ENCODE measurements at regions not wholly inside any gene's neighbourhood (a gene's known extent, or its start where the extent isn't known, plus 50 kb on each side); places are given as distances from the start of the nearest gene placed in this dataset.

GRCh38 chr12:47303207-47303606 is 223.4 kb upstream of the AMIGO2 start:
- no peaks in the 10 kb centered on the region for H3K4me1 ChIP-seq
- no peak overlapping the region for H3K27ac ChIP-seq
- H3K4me3 ChIP-seq, result no peak overlapping the region
- ATAC-seq (no peak), DNase-seq (no peak)
- TF ChIP-seq CTCF (IDR thresholded peaks at IDR 0.05), result no peak
- no peaks in the 10 kb centered on the region for H3K27me3 ChIP-seq (ENCODE audit: low read depth)
- intact Hi-C loops (cut with DNase I), result no loop called here
- H3K36me3 ChIP-seq, result no peaks in the 10 kb centered on the region
- no peaks in the 10 kb centered on the region for H3K9me3 ChIP-seq

GRCh38 chr12:47302111-47302671 is 222.4 kb upstream of the AMIGO2 start:
- Histone ChIP-seq H3K27me3 (ENCODE audit: low read depth) (no peaks in the 10 kb centered on the region), H3K9me3 (no peaks in the 10 kb centered on the region), H3K36me3 (no peaks in the 10 kb centered on the region), H3K4me1 (no peaks in the 10 kb centered on the region), H3K27ac (no peak overlapping the region), H3K4me3 (no peak overlapping the region)
- no peak for TF ChIP-seq CTCF (IDR thresholded peaks at IDR 0.05)
- DNase-seq (no peak), ATAC-seq (no peak)
- intact Hi-C loops (cut with DNase I), result no loop called here

- no peak for DNase-seq
- intact Hi-C loops (cut with DNase I), result no loop called here
- ATAC-seq, result no peak
- no peaks in the 10 kb centered on the region for H3K27me3 ChIP-seq (ENCODE audit: low read depth)
- TF ChIP-seq CTCF (IDR thresholded peaks at IDR 0.05), result no peak
- H3K27ac ChIP-seq, result no peak overlapping the region
- no peaks in the 10 kb centered on the region for H3K36me3 ChIP-seq
- no peaks in the 10 kb centered on the region for H3K9me3 ChIP-seq
- no peaks in the 10 kb centered on the region for H3K4me1 ChIP-seq
- no peak overlapping the region for H3K4me3 ChIP-seq
These were observed 219.8 kb upstream of the AMIGO2 start for GRCh38 chr12:47299586-47299985.

- intact Hi-C loops (cut with DNase I), result no loop called here
These were observed 218.2 kb upstream of the AMIGO2 start for GRCh38 chr12:47297993-47298392.

GRCh38 chr12:47296828-47297227 is 217.1 kb upstream of the AMIGO2 start:
- no peak overlapping the region for H3K4me3 ChIP-seq
- H3K4me1 ChIP-seq, result no peaks in the 10 kb centered on the region
- H3K36me3 ChIP-seq, result no peaks in the 10 kb centered on the region
- no peak overlapping the region for H3K27ac ChIP-seq
- ATAC-seq (no peak), DNase-seq (no peak)
- no peaks in the 10 kb centered on the region for H3K27me3 ChIP-seq (ENCODE audit: low read depth)
- intact Hi-C loops (cut with DNase I), result no loop called here
- H3K9me3 ChIP-seq, result no peaks in the 10 kb centered on the region
- no peak for TF ChIP-seq CTCF (IDR thresholded peaks at IDR 0.05)

More at GRCh38 chr12:47297993-47298392, 218.2 kb upstream of the AMIGO2 start:
- ATAC-seq, result no peak
- H3K4me1 ChIP-seq, result no peaks in the 10 kb centered on the region
- no peaks in the 10 kb centered on the region for H3K36me3 ChIP-seq
- no peak overlapping the region for H3K27ac ChIP-seq
- no peaks in the 10 kb centered on the region for H3K9me3 ChIP-seq
- DNase-seq, result no peak
- no peaks in the 10 kb centered on the region for H3K27me3 ChIP-seq (ENCODE audit: low read depth)
- TF ChIP-seq CTCF (IDR thresholded peaks at IDR 0.05), result no peak
- no peak overlapping the region for H3K4me3 ChIP-seq

- no peak overlapping the region for H3K4me3 ChIP-seq
- ATAC-seq (no peak), DNase-seq (no peak)
- no peaks in the 10 kb centered on the region for H3K9me3 ChIP-seq
- no peaks in the 10 kb centered on the region for H3K27me3 ChIP-seq (ENCODE audit: low read depth)
- H3K36me3 ChIP-seq, result no peaks in the 10 kb centered on the region
- no peak overlapping the region for H3K27ac ChIP-seq
- no peak for TF ChIP-seq CTCF (IDR thresholded peaks at IDR 0.05)
- H3K4me1 ChIP-seq, result no peaks in the 10 kb centered on the region
- intact Hi-C loops (cut with DNase I), result no loop called here
These were observed 213.6 kb upstream of the AMIGO2 start for GRCh38 chr12:47293406-47293805.
